ENCODE measurements at regions not wholly inside any gene's neighbourhood (a gene's known extent, or its start where the extent isn't known, plus 50 kb on each side); places are given as distances from the start of the nearest gene placed in this dataset.

GRCh38 chr6:71080133-71080532 is 123.3 kb upstream of the B3GAT2 start:
- TF ChIP-seq TARDBP (IDR thresholded peaks at IDR 0.05) (no peak), PKNOX1 (IDR thresholded peaks at IDR 0.05) (peak; percentile 87)
- CTCF ChIA-PET: no interaction called here
- POLR2A ChIA-PET: no interaction called here
- no peak for DNase-seq (ENCODE audit: extremely low spot score)

- ChIA-PET POLR2A (no interaction called here), CTCF (no interaction called here)
- no peak for DNase-seq (ENCODE audit: extremely low spot score)
- TF ChIP-seq HDGF (IDR thresholded peaks at IDR 0.05; ENCODE audit: borderline replicate concordance) (no peak), ZNF384 (IDR thresholded peaks at IDR 0.05) (no peak), L3MBTL2 (conservative IDR thresholded peaks at IDR 0.05) (no peak), FOXK2 (IDR thresholded peaks at IDR 0.05) (no peak), FOXA1 (IDR thresholded peaks at IDR 0.05) (no peak), TARDBP (IDR thresholded peaks at IDR 0.05) (no peak), PKNOX1 (IDR thresholded peaks at IDR 0.05) (no peak), BHLHE40 (IDR thresholded peaks at IDR 0.05; ENCODE audit: borderline replicate concordance) (no peak), NFRKB (IDR thresholded peaks at IDR 0.05) (no peak), LEF1 (IDR thresholded peaks at IDR 0.05; ENCODE audit: borderline replicate concordance) (no peak), ARNT (IDR thresholded peaks at IDR 0.05) (no peak), FOXM1 (IDR thresholded peaks at IDR 0.05; ENCODE audit: borderline replicate concordance) (no peak), ELF4 (IDR thresholded peaks at IDR 0.05) (no peak), CTBP1 (IDR thresholded peaks at IDR 0.05; ENCODE audit: borderline replicate concordance) (no peak), SUZ12 (IDR thresholded peaks at IDR 0.05) (no peak), SP1 (IDR thresholded peaks at IDR 0.05) (no peak)
These were observed 124.0 kb upstream of the B3GAT2 start for GRCh38 chr6:71080826-71081225.

- TF ChIP-seq SP1 (IDR thresholded peaks at IDR 0.05) (no peak), FOXM1 (IDR thresholded peaks at IDR 0.05; ENCODE audit: borderline replicate concordance) (no peak), CTBP1 (IDR thresholded peaks at IDR 0.05; ENCODE audit: borderline replicate concordance) (no peak), L3MBTL2 (conservative IDR thresholded peaks at IDR 0.05) (no peak), TARDBP (IDR thresholded peaks at IDR 0.05) (no peak), NFRKB (IDR thresholded peaks at IDR 0.05) (no peak)
- ChIA-PET POLR2A (no interaction called here), CTCF (interaction anchor here (0.5 kb wide), 1 partner anchor 13 kb away, joined by 3 read pairs; no protein-coding TSS in a partner anchor)
- no peak for DNase-seq (ENCODE audit: extremely low spot score)
These were observed 125.3 kb upstream of the B3GAT2 start for GRCh38 chr6:71082033-71082650.

GRCh38 chr6:71083308-71083820 is 126.5 kb upstream of the B3GAT2 start:
- TF ChIP-seq HDGF (IDR thresholded peaks at IDR 0.05; ENCODE audit: borderline replicate concordance) (no peak), ZNF384 (IDR thresholded peaks at IDR 0.05) (no peak), SP1 (IDR thresholded peaks at IDR 0.05) (no peak), FOXM1 (IDR thresholded peaks at IDR 0.05; ENCODE audit: borderline replicate concordance) (no peak), FOXA1 (IDR thresholded peaks at IDR 0.05) (no peak), PKNOX1 (IDR thresholded peaks at IDR 0.05) (no peak), LEF1 (IDR thresholded peaks at IDR 0.05; ENCODE audit: borderline replicate concordance) (no peak), L3MBTL2 (conservative IDR thresholded peaks at IDR 0.05) (no peak)
- ChIA-PET CTCF (interaction anchor here (0.8 kb wide), 1 partner anchor 108 kb away, joined by 3 read pairs; no protein-coding TSS in a partner anchor), POLR2A (no interaction called here)
- no peak for DNase-seq (ENCODE audit: extremely low spot score)

- DNase-seq (ENCODE audit: extremely low spot score): no peak
- ChIA-PET CTCF (no interaction called here), POLR2A (no interaction called here)
- no peak for TF ChIP-seq CTBP1 (IDR thresholded peaks at IDR 0.05; ENCODE audit: borderline replicate concordance)
- TF ChIP-seq SUZ12 (IDR thresholded peaks at IDR 0.05): no peak
- TF ChIP-seq LEF1 (IDR thresholded peaks at IDR 0.05; ENCODE audit: borderline replicate concordance): no peak
- no peak for TF ChIP-seq ELF4 (IDR thresholded peaks at IDR 0.05)
- no peak for TF ChIP-seq FOXK2 (IDR thresholded peaks at IDR 0.05)
- TF ChIP-seq ZNF384 (IDR thresholded peaks at IDR 0.05): no peak
- TF ChIP-seq SP1 (IDR thresholded peaks at IDR 0.05): no peak
- no peak for TF ChIP-seq BHLHE40 (IDR thresholded peaks at IDR 0.05; ENCODE audit: borderline replicate concordance)
- TF ChIP-seq ARNT (IDR thresholded peaks at IDR 0.05): no peak
- no peak for TF ChIP-seq NFRKB (IDR thresholded peaks at IDR 0.05)
- TF ChIP-seq TARDBP (IDR thresholded peaks at IDR 0.05): no peak
- TF ChIP-seq PKNOX1 (IDR thresholded peaks at IDR 0.05): no peak
- no peak for TF ChIP-seq L3MBTL2 (conservative IDR thresholded peaks at IDR 0.05)
- no peak for TF ChIP-seq FOXM1 (IDR thresholded peaks at IDR 0.05; ENCODE audit: borderline replicate concordance)
- no peak for TF ChIP-seq FOXA1 (IDR thresholded peaks at IDR 0.05)
- no peak for TF ChIP-seq HDGF (IDR thresholded peaks at IDR 0.05; ENCODE audit: borderline replicate concordance)
These were observed 131.3 kb upstream of the B3GAT2 start for GRCh38 chr6:71088166-71088565.

- ChIA-PET CTCF (no interaction called here), POLR2A (no interaction called here)
- no peak for DNase-seq (ENCODE audit: extremely low spot score)
- TF ChIP-seq HDGF (IDR thresholded peaks at IDR 0.05; ENCODE audit: borderline replicate concordance) (no peak), ZNF384 (IDR thresholded peaks at IDR 0.05) (no peak), ELF4 (IDR thresholded peaks at IDR 0.05) (no peak), NFRKB (IDR thresholded peaks at IDR 0.05) (no peak), FOXK2 (IDR thresholded peaks at IDR 0.05) (no peak), SUZ12 (IDR thresholded peaks at IDR 0.05) (no peak), CTBP1 (IDR thresholded peaks at IDR 0.05; ENCODE audit: borderline replicate concordance) (no peak), FOXA1 (IDR thresholded peaks at IDR 0.05) (no peak), FOXM1 (IDR thresholded peaks at IDR 0.05; ENCODE audit: borderline replicate concordance) (no peak), PKNOX1 (IDR thresholded peaks at IDR 0.05) (no peak)
These were observed 133.4 kb upstream of the B3GAT2 start for GRCh38 chr6:71090217-71090616.
